ENCODE measurements at regions not wholly inside any gene's neighbourhood (a gene's known extent, or its start where the extent isn't known, plus 50 kb on each side); places are given as distances from the start of the nearest gene placed in this dataset.

DNA sequence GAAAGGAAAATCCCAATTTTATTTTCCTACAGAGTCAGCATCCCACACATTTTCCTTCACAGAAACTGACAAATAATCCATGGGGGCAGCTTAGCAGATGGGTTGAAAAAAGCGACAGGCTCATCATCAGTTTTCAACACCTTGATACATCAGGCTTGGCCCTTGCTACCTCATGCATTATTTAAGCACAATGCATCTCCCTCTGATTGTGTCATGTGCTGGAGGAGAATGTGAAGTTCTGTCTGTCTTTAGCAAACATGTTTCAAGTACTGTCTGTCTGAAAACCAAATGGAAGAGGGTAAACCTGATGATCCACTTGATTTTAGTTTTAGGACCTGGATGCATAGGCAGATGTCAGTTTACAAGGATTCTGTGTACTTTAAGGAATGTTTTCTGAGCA lies 128.6 kb upstream of the ADAMTS9 start:
- Mint-ChIP-seq H3K9me3 (ENCODE audit: unreplicated experiment) (peaks cover 8% of the 10 kb centered on the region), H3K27ac (ENCODE audit: unreplicated experiment) (no peak overlapping the region), H3K27me3 (ENCODE audit: insufficient read depth, unreplicated experiment) (no peaks in the 10 kb centered on the region), H3K4me1 (ENCODE audit: low read depth, unreplicated experiment) (no peaks in the 10 kb centered on the region), H3K4me3 (ENCODE audit: unreplicated experiment) (no peak overlapping the region), H3K36me3 (ENCODE audit: insufficient read depth, unreplicated experiment) (no peaks in the 10 kb centered on the region)
- no peaks in the 10 kb centered on the region for H3K9me3 ChIP-seq
- no peaks in the 10 kb centered on the region for H3K27me3 ChIP-seq (replicated peaks; ENCODE audit: control insufficient read depth, insufficient read depth, low read length)
- intact Hi-C loops (cut with micrococcal nuclease; ENCODE audit: unreplicated experiment) = loop anchor here (5.0 kb wide), 1 partner anchor 284 kb away; no protein-coding TSS in a partner anchor
- POLR2A ChIA-PET = no interaction called here
- no TSS peak for BruUV-seq (replicated peaks)
- DNase-seq = no peak
- TF ChIP-seq, protein P1, sequence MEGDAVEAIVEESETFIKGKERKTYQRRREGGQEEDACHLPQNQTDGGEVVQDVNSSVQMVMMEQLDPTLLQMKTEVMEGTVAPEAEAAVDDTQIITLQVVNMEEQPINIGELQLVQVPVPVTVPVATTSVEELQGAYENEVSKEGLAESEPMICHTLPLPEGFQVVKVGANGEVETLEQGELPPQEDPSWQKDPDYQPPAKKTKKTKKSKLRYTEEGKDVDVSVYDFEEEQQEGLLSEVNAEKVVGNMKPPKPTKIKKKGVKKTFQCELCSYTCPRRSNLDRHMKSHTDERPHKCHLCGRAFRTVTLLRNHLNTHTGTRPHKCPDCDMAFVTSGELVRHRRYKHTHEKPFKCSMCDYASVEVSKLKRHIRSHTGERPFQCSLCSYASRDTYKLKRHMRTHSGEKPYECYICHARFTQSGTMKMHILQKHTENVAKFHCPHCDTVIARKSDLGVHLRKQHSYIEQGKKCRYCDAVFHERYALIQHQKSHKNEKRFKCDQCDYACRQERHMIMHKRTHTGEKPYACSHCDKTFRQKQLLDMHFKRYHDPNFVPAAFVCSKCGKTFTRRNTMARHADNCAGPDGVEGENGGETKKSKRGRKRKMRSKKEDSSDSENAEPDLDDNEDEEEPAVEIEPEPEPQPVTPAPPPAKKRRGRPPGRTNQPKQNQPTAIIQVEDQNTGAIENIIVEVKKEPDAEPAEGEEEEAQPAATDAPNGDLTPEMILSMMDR (IDR thresholded peaks at IDR 0.05; ENCODE audit: insufficient read depth in 1 of 2, low read depth in 1 of 2, low read length in 1 of 2, severe bottlenecking in 1 of 2, unreplicated experiment in 1 of 2) = no peak
- no peaks in the 10 kb centered on the region for H3K36me3 ChIP-seq (ENCODE audit: control insufficient read depth, insufficient read depth, low read length)
- CTCF ChIA-PET = no interaction called here
- no peaks in the 10 kb centered on the region for H3K4me1 ChIP-seq
- H3K4me3 ChIP-seq (ENCODE audit: low read depth, low read length) = no peak overlapping the region

DNA sequence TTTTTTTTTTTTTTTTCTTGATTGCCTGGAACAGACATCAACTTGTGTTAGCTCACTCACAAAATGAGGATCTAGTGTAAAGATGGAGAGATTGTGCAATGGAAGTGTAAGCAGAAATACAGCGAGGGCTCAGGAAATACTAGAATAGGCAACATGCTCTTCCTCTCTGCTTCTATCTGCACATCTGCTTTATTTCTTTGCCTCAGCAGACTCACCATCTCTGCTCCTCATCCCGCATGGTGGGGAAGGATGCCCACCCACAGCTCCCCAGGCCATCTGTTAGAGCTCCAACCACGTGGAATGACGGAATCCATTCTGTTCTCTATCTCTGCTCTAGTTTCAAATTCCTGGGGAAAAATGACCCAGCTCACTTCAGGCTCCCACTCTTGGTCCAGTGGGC lies 128.0 kb upstream of the ADAMTS9 start:
- no peaks in the 10 kb centered on the region for H3K36me3 Mint-ChIP-seq (ENCODE audit: insufficient read depth, unreplicated experiment)
- TF ChIP-seq, protein P1 (IDR thresholded peaks at IDR 0.05; ENCODE audit: insufficient read depth in 1 of 2, low read depth in 1 of 2, low read length in 1 of 2, severe bottlenecking in 1 of 2, unreplicated experiment in 1 of 2) = no peak
- no peak overlapping the region for H3K4me3 Mint-ChIP-seq (ENCODE audit: unreplicated experiment)
- ChIA-PET POLR2A (no interaction called here), CTCF (interaction anchor here (0.7 kb wide), 1 partner anchor 44 kb away, joined by 4 read pairs; no protein-coding TSS in a partner anchor)
- no TSS peak for BruUV-seq (replicated peaks)
- no peak overlapping the region for H3K4me3 ChIP-seq (ENCODE audit: low read depth, low read length)
- DNase-seq = no peak
- no peaks in the 10 kb centered on the region for H3K4me1 Mint-ChIP-seq (ENCODE audit: low read depth, unreplicated experiment)
- H3K36me3 ChIP-seq (ENCODE audit: control insufficient read depth, insufficient read depth, low read length) = no peaks in the 10 kb centered on the region
- H3K4me1 ChIP-seq = no peaks in the 10 kb centered on the region
- H3K27me3 ChIP-seq (replicated peaks; ENCODE audit: control insufficient read depth, insufficient read depth, low read length) = no peaks in the 10 kb centered on the region
- intact Hi-C loops (cut with micrococcal nuclease; ENCODE audit: unreplicated experiment) = loop anchor here (5.0 kb wide), 1 partner anchor 283 kb away; no protein-coding TSS in a partner anchor
- no peak overlapping the region for H3K27ac Mint-ChIP-seq (ENCODE audit: unreplicated experiment)
- peaks cover 8% of the 10 kb centered on the region for H3K9me3 Mint-ChIP-seq (ENCODE audit: unreplicated experiment)
- H3K27me3 Mint-ChIP-seq (ENCODE audit: insufficient read depth, unreplicated experiment) = no peaks in the 10 kb centered on the region
- H3K9me3 ChIP-seq = no peaks in the 10 kb centered on the region

DNA sequence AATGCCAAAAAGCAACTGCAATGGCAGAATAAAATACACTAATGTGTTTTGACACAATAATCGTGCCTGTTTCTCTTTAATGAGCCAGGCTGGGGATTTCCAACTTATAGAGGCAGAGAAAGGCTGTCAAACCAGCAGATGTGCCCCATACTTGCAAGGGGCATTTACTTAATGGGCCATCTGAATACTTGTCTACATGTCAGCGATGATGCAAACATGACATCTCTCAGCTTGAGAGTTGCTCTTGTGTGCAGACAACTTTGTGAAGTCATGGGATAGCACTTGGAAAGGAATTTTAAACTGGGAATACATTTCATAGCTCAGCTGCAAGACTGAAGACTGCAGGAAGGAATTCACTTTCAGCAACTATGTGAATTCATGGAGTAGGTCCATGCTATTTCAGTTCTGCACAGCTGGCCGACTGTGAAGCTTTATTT lies 127.4 kb upstream of the ADAMTS9 start:
- H3K4me3 ChIP-seq (ENCODE audit: low read depth, low read length) = no peak overlapping the region
- CTCF ChIA-PET = interaction anchor here (0.7 kb wide), 1 partner anchor 43 kb away, joined by 4 read pairs; no protein-coding TSS in a partner anchor
- intact Hi-C loops (cut with micrococcal nuclease; ENCODE audit: unreplicated experiment) = loop anchor here (5.0 kb wide), 1 partner anchor 283 kb away; no protein-coding TSS in a partner anchor

More for the DNA sequence above, 127.4 kb upstream of the ADAMTS9 start:
- Mint-ChIP-seq H3K27ac (ENCODE audit: unreplicated experiment) (no peak overlapping the region), H3K36me3 (ENCODE audit: insufficient read depth, unreplicated experiment) (no peaks in the 10 kb centered on the region), H3K27me3 (ENCODE audit: insufficient read depth, unreplicated experiment) (no peaks in the 10 kb centered on the region), H3K4me3 (ENCODE audit: unreplicated experiment) (no peak overlapping the region), H3K4me1 (ENCODE audit: low read depth, unreplicated experiment) (no peaks in the 10 kb centered on the region), H3K9me3 (ENCODE audit: unreplicated experiment) (peaks cover 8% of the 10 kb centered on the region)
- DNase-seq = no peak
- Histone ChIP-seq H3K27me3 (replicated peaks; ENCODE audit: control insufficient read depth, insufficient read depth, low read length) (no peaks in the 10 kb centered on the region), H3K36me3 (ENCODE audit: control insufficient read depth, insufficient read depth, low read length) (no peaks in the 10 kb centered on the region), H3K4me1 (no peaks in the 10 kb centered on the region), H3K9me3 (no peaks in the 10 kb centered on the region)
- no TSS peak for BruUV-seq (replicated peaks)
- TF ChIP-seq, protein P1 (IDR thresholded peaks at IDR 0.05; ENCODE audit: insufficient read depth in 1 of 2, low read depth in 1 of 2, low read length in 1 of 2, severe bottlenecking in 1 of 2, unreplicated experiment in 1 of 2) = no peak
- POLR2A ChIA-PET = no interaction called here

Measured in Caco-2 (cell line).